NCI-H524 (cell line): ENCODE measurements at regions not wholly inside any gene's neighbourhood (a gene's known extent, or its start where the extent isn't known, plus 50 kb on each side); places are given as distances from the start of the nearest gene placed in this dataset.

Source experiments
- DNase-seq, 2 experiments: peaks; one replicate each; lab custom pipeline; 2025; lab: John Stamatoyannopoulos, UW

- no peak for DNase-seq
Observed at GRCh38 chr4:138562544-138562991, 320.4 kb upstream of the SLC7A11 start.

- no peak for DNase-seq
Observed at GRCh38 chr4:138561906-138562305, 319.8 kb upstream of the SLC7A11 start.

GRCh38 chr4:138561276-138561880 lies 319.2 kb upstream of the SLC7A11 start:
- DNase-seq: no peak

GRCh38 chr4:138560448-138560847 lies 318.3 kb upstream of the SLC7A11 start:
- DNase-seq: no peak

- no peak for DNase-seq
Observed at GRCh38 chr4:138558886-138559285, 316.7 kb upstream of the SLC7A11 start.

GRCh38 chr4:138555584-138555983 lies 313.4 kb upstream of the SLC7A11 start:
- DNase-seq: peak in 1 of 2 experiments; percentile 0

GRCh38 chr4:138555108-138555507 lies 313.0 kb upstream of the SLC7A11 start:
- no peak for DNase-seq

- DNase-seq: no peak
Observed at GRCh38 chr4:138553001-138553845, 311.1 kb upstream of the SLC7A11 start.

GRCh38 chr4:138542191-138542776 lies 300.1 kb upstream of the SLC7A11 start:
- DNase-seq: peak in 1 of 2 experiments; percentile 3

- DNase-seq: no peak
Observed at GRCh38 chr4:138540056-138540800, 298.1 kb upstream of the SLC7A11 start.

GRCh38 chr4:138538743-138539142 lies 296.6 kb upstream of the SLC7A11 start:
- DNase-seq: no peak

- no peak for DNase-seq
Observed at GRCh38 chr4:138537731-138538490, 295.8 kb upstream of the SLC7A11 start.

- no peak for DNase-seq
Observed at GRCh38 chr4:138535316-138535715, 293.2 kb upstream of the SLC7A11 start.

- DNase-seq: peak in 1 of 2 experiments; percentile 7
Observed at GRCh38 chr4:138522366-138522765, 280.2 kb upstream of the SLC7A11 start.

- no peak for DNase-seq
Observed at GRCh38 chr4:138521809-138522208, 279.7 kb upstream of the SLC7A11 start.

- no peak for DNase-seq
Observed at GRCh38 chr4:138519436-138519835, 277.3 kb upstream of the SLC7A11 start.

GRCh38 chr4:138513535-138513934 lies 271.4 kb upstream of the SLC7A11 start:
- DNase-seq: no peak

- no peak for DNase-seq
Observed at GRCh38 chr4:138512756-138513155, 270.6 kb upstream of the SLC7A11 start.

GRCh38 chr4:138510053-138510452 lies 267.9 kb upstream of the SLC7A11 start:
- DNase-seq: no peak

GRCh38 chr4:138509346-138509745 lies 267.2 kb upstream of the SLC7A11 start:
- no peak for DNase-seq

GRCh38 chr4:138507522-138507921 lies 265.4 kb upstream of the SLC7A11 start:
- DNase-seq: no peak

- no peak for DNase-seq
Observed at GRCh38 chr4:138501614-138502013, 259.5 kb upstream of the SLC7A11 start.
